A673 (cell line): ENCODE measurements at regions not wholly inside any gene's neighbourhood (a gene's known extent, or its start where the extent isn't known, plus 50 kb on each side); places are given as distances from the start of the nearest gene placed in this dataset.

ENCODE experiments used
- EZH2 ChIP-seq: fragments of 200-600 bp; sonication (generic); IDR thresholded peaks from 2 replicates; pipeline ENCODE4 v1.6.1; 2017; ENCODE audit warnings: borderline replicate concordance, low read depth, mild to moderate bottlenecking, mixed read lengths, antibody characterized with exemption, low read length; ENCODE audit not compliant: poor library complexity, severe bottlenecking
- TF ChIP-seq, protein P1 (sequence below): fragments of 300-800, 200-600 bp; sonication (generic); conservative IDR thresholded peaks from 2 replicates; pipeline ENCODE4 v1.5.1; 2017; ENCODE audit warnings: low read depth, mild to moderate bottlenecking, antibody characterized with exemption, low read length, moderate library complexity, mixed read lengths

DNA sequence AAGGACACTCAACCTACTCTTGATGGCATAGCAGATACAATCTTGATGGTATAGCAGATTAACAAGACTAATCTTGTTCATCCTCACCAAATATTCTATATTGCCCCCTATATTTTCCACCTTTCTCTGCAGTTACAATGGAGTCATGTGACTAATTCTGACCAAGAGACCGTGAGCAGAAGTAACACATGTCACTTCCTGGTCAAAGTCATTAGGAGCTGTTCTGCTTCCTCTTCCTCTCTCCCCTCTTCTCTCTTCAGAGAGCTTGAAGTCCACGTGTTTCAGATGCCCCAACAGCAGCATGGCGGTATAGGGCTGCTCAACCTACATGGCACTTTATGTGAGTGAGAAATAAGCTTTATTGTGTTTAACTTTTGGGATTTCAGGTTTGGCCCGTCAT is 55.3 kb upstream of the ERCC4 start:
- TF ChIP-seq, protein P1, sequence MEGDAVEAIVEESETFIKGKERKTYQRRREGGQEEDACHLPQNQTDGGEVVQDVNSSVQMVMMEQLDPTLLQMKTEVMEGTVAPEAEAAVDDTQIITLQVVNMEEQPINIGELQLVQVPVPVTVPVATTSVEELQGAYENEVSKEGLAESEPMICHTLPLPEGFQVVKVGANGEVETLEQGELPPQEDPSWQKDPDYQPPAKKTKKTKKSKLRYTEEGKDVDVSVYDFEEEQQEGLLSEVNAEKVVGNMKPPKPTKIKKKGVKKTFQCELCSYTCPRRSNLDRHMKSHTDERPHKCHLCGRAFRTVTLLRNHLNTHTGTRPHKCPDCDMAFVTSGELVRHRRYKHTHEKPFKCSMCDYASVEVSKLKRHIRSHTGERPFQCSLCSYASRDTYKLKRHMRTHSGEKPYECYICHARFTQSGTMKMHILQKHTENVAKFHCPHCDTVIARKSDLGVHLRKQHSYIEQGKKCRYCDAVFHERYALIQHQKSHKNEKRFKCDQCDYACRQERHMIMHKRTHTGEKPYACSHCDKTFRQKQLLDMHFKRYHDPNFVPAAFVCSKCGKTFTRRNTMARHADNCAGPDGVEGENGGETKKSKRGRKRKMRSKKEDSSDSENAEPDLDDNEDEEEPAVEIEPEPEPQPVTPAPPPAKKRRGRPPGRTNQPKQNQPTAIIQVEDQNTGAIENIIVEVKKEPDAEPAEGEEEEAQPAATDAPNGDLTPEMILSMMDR, result no peak
- TF ChIP-seq EZH2, result no peak
